ENCODE measurements at regions not wholly inside any gene's neighbourhood (a gene's known extent, or its start where the extent isn't known, plus 50 kb on each side); places are given as distances from the start of the nearest gene placed in this dataset.

DNA sequence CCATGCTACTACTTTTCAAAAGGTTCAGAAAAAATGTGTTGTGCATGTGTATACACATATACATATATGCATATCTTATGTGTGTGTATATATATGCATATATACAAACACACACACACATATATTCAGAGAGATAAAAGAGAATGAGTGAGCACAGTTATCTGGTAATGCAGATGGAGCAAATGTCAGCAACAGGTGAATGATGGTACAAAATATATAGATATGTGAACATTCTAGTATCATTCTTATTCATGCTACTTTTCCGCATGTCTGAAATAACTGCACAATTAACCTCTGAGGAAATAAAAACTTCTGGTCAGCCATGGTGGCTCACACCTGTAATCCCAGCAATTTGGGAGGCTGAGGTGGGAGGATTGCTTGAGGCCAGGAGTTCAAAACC is 222.6 kb upstream of the NANOGP8 start:
- TF ChIP-seq POLR2A (IDR thresholded peaks at IDR 0.05; ENCODE audit: low read depth, low read length) (no peak), TAF1 (IDR thresholded peaks at IDR 0.05; ENCODE audit: low read depth, low read length) (no peak), POLR2AphosphoS5 (IDR thresholded peaks at IDR 0.05; ENCODE audit: low read depth, low read length) (no peak), PAX5 (IDR thresholded peaks at IDR 0.05; ENCODE audit: insufficient read depth, low read length, severe bottlenecking) (no peak), SPI1 (IDR thresholded peaks at IDR 0.05; ENCODE audit: low read depth, low read length) (no peak)
